ENCODE measurements at regions not wholly inside any gene's neighbourhood (a gene's known extent, or its start where the extent isn't known, plus 50 kb on each side); places are given as distances from the start of the nearest gene placed in this dataset.

- intact Hi-C loops (cut with micrococcal nuclease) = no loop called here
- no peaks in the 10 kb centered on the region for H3K9me3 ChIP-seq (ENCODE audit: control insufficient read depth in 2 of 3, low read length in 3 of 3)
- H3K4me1 Mint-ChIP-seq = no peaks in the 10 kb centered on the region
- H3K27me3 ChIP-seq (ENCODE audit: control insufficient read depth in 2 of 2, insufficient read depth in 2 of 2, low read length in 2 of 2) = no peaks in the 10 kb centered on the region
- H3K4me1 ChIP-seq (ENCODE audit: control insufficient read depth in 2 of 2, insufficient read depth in 2 of 2, low read length in 2 of 2) = no peaks in the 10 kb centered on the region
- H3K4me3 Mint-ChIP-seq = no peak overlapping the region
- CTCF ChIA-PET = no interaction called here
- H3K9me3 Mint-ChIP-seq = peaks cover 0 to 8% (median 3%) of the 10 kb centered on the region in 11 donors
- no peak overlapping the region for H3K4me3 ChIP-seq (ENCODE audit: low read length)
- H3K27ac Mint-ChIP-seq = no peak overlapping the region
- ATAC-seq (no peak), DNase-seq (no peak)
- no peak overlapping the region for H3K27ac ChIP-seq (ENCODE audit: low read depth, low read length)
- no peaks in the 10 kb centered on the region for H3K27me3 Mint-ChIP-seq
- no peaks in the 10 kb centered on the region for H3K36me3 Mint-ChIP-seq
- POLR2A ChIA-PET = no interaction called here
- H3K36me3 ChIP-seq (ENCODE audit: control insufficient read depth in 2 of 3, insufficient read depth in 3 of 3, low read length in 3 of 3) = no peaks in the 10 kb centered on the region
Observed at GRCh38 chr5:3801967-3802366, 206.3 kb downstream of the IRX1 start.

- no peak overlapping the region for H3K27ac Mint-ChIP-seq
- Histone ChIP-seq H3K4me3 (ENCODE audit: low read length) (no peak overlapping the region), H3K4me1 (ENCODE audit: control insufficient read depth in 2 of 2, insufficient read depth in 2 of 2, low read length in 2 of 2) (no peaks in the 10 kb centered on the region), H3K9me3 (ENCODE audit: control insufficient read depth in 2 of 3, low read length in 3 of 3) (peaks cover 0 to 7% (median 0%) of the 10 kb centered on the region in 3 experiments), H3K27ac (ENCODE audit: low read depth, low read length) (no peak overlapping the region), H3K27me3 (ENCODE audit: control insufficient read depth in 2 of 2, insufficient read depth in 2 of 2, low read length in 2 of 2) (no peaks in the 10 kb centered on the region), H3K36me3 (ENCODE audit: control insufficient read depth in 2 of 3, insufficient read depth in 3 of 3, low read length in 3 of 3) (no peaks in the 10 kb centered on the region)
- POLR2A ChIA-PET = no interaction called here
- no peaks in the 10 kb centered on the region for H3K4me1 Mint-ChIP-seq
- ATAC-seq (no peak), DNase-seq (no peak)
- intact Hi-C loops (cut with micrococcal nuclease) = no loop called here
- peaks cover 0 to 15% (median 8%) of the 10 kb centered on the region in 11 donors for H3K9me3 Mint-ChIP-seq
- H3K27me3 Mint-ChIP-seq = peaks cover 0 to 9% (median 0%) of the 10 kb centered on the region in 5 donors
- CTCF ChIA-PET = no interaction called here
- H3K36me3 Mint-ChIP-seq = peaks cover 0 to 4% (median 0%) of the 10 kb centered on the region in 5 donors
- no peak overlapping the region for H3K4me3 Mint-ChIP-seq
Observed at GRCh38 chr5:3809455-3809854, 213.8 kb downstream of the IRX1 start.

GRCh38 chr5:3811116-3811515 is 215.5 kb downstream of the IRX1 start:
- intact Hi-C loops (cut with micrococcal nuclease) = no loop called here
- POLR2A ChIA-PET = no interaction called here
- no peak for ATAC-seq
- Mint-ChIP-seq H3K27ac (peak overlapping the region in 1 of 9 donors; percentile 8), H3K36me3 (peaks cover 0 to 4% (median 0%) of the 10 kb centered on the region in 5 donors), H3K4me1 (no peaks in the 10 kb centered on the region), H3K27me3 (peaks cover 0 to 9% (median 0%) of the 10 kb centered on the region in 5 donors), H3K4me3 (no peak overlapping the region), H3K9me3 (peaks cover 0 to 15% (median 8%) of the 10 kb centered on the region in 11 donors)
- Histone ChIP-seq H3K4me3 (ENCODE audit: low read length) (no peak overlapping the region), H3K9me3 (ENCODE audit: control insufficient read depth in 2 of 3, low read length in 3 of 3) (peaks cover 0 to 7% (median 0%) of the 10 kb centered on the region in 3 experiments), H3K27ac (ENCODE audit: low read depth, low read length) (no peak overlapping the region), H3K36me3 (ENCODE audit: control insufficient read depth in 2 of 3, insufficient read depth in 3 of 3, low read length in 3 of 3) (no peaks in the 10 kb centered on the region), H3K27me3 (ENCODE audit: control insufficient read depth in 2 of 2, insufficient read depth in 2 of 2, low read length in 2 of 2) (no peaks in the 10 kb centered on the region), H3K4me1 (ENCODE audit: control insufficient read depth in 2 of 2, insufficient read depth in 2 of 2, low read length in 2 of 2) (no peaks in the 10 kb centered on the region)
- DNase-seq = no peak
- CTCF ChIA-PET = no interaction called here

- Mint-ChIP-seq H3K9me3 (peaks cover 0 to 3% (median 0%) of the 10 kb centered on the region in 11 donors), H3K27me3 (no peaks in the 10 kb centered on the region), H3K4me3 (no peak overlapping the region), H3K4me1 (no peaks in the 10 kb centered on the region), H3K36me3 (no peaks in the 10 kb centered on the region), H3K27ac (no peak overlapping the region)
- DNase-seq (no peak), ATAC-seq (peak; percentile 58)
- H3K4me3 ChIP-seq (ENCODE audit: low read length) = no peak overlapping the region
- H3K27ac ChIP-seq (ENCODE audit: low read depth, low read length) = no peak overlapping the region
- H3K9me3 ChIP-seq (ENCODE audit: control insufficient read depth in 2 of 3, low read length in 3 of 3) = no peaks in the 10 kb centered on the region
- no peaks in the 10 kb centered on the region for H3K4me1 ChIP-seq (ENCODE audit: control insufficient read depth in 2 of 2, insufficient read depth in 2 of 2, low read length in 2 of 2)
- no peaks in the 10 kb centered on the region for H3K27me3 ChIP-seq (ENCODE audit: control insufficient read depth in 2 of 2, insufficient read depth in 2 of 2, low read length in 2 of 2)
- intact Hi-C loops (cut with micrococcal nuclease) = no loop called here
- CTCF ChIA-PET = no interaction called here
- POLR2A ChIA-PET = no interaction called here
- H3K36me3 ChIP-seq (ENCODE audit: control insufficient read depth in 2 of 3, insufficient read depth in 3 of 3, low read length in 3 of 3) = no peaks in the 10 kb centered on the region
Observed at GRCh38 chr5:3818624-3819023, 223.0 kb downstream of the IRX1 start.

GRCh38 chr5:3825531-3826451 is 230.2 kb downstream of the IRX1 start:
- peaks cover 0 to 4% (median 0%) of the 10 kb centered on the region in 11 donors for H3K9me3 Mint-ChIP-seq
- no peak for ATAC-seq

GRCh38 chr5:3827624-3828023 is 232.0 kb downstream of the IRX1 start:
- DNase-seq (no peak), ATAC-seq (no peak)
- POLR2A ChIA-PET = no interaction called here

More at GRCh38 chr5:3825531-3826451, 230.2 kb downstream of the IRX1 start:
- no peaks in the 10 kb centered on the region for H3K36me3 ChIP-seq (ENCODE audit: control insufficient read depth in 2 of 3, insufficient read depth in 3 of 3, low read length in 3 of 3)
- H3K27me3 Mint-ChIP-seq = peaks cover 0 to 4% (median 0%) of the 10 kb centered on the region in 5 donors
- no peaks in the 10 kb centered on the region for H3K9me3 ChIP-seq (ENCODE audit: control insufficient read depth in 2 of 3, low read length in 3 of 3)
- DNase-seq = no peak
- H3K27ac ChIP-seq (ENCODE audit: low read depth, low read length) = no peak overlapping the region
- ChIA-PET POLR2A (no interaction called here), CTCF (no interaction called here)
- no peaks in the 10 kb centered on the region for H3K36me3 Mint-ChIP-seq
- intact Hi-C loops (cut with micrococcal nuclease) = no loop called here
- H3K27me3 ChIP-seq (ENCODE audit: control insufficient read depth in 2 of 2, insufficient read depth in 2 of 2, low read length in 2 of 2) = no peaks in the 10 kb centered on the region
- no peaks in the 10 kb centered on the region for H3K4me1 Mint-ChIP-seq
- no peak overlapping the region for H3K4me3 Mint-ChIP-seq
- no peak overlapping the region for H3K4me3 ChIP-seq (ENCODE audit: low read length)
- no peak overlapping the region for H3K27ac Mint-ChIP-seq
- no peaks in the 10 kb centered on the region for H3K4me1 ChIP-seq (ENCODE audit: control insufficient read depth in 2 of 2, insufficient read depth in 2 of 2, low read length in 2 of 2)

GRCh38 chr5:3828761-3829160 is 233.1 kb downstream of the IRX1 start:
- ChIA-PET CTCF (no interaction called here), POLR2A (no interaction called here)
- Mint-ChIP-seq H3K4me1 (no peaks in the 10 kb centered on the region), H3K27ac (no peak overlapping the region), H3K27me3 (peaks cover 0 to 4% (median 0%) of the 10 kb centered on the region in 5 donors), H3K4me3 (no peak overlapping the region), H3K36me3 (no peaks in the 10 kb centered on the region), H3K9me3 (peaks cover 0 to 8% (median 0%) of the 10 kb centered on the region in 11 donors)
- no peak overlapping the region for H3K27ac ChIP-seq (ENCODE audit: low read depth, low read length)
- no peaks in the 10 kb centered on the region for H3K27me3 ChIP-seq (ENCODE audit: control insufficient read depth in 2 of 2, insufficient read depth in 2 of 2, low read length in 2 of 2)
- no peak for ATAC-seq
- no peaks in the 10 kb centered on the region for H3K9me3 ChIP-seq (ENCODE audit: control insufficient read depth in 2 of 3, low read length in 3 of 3)
- intact Hi-C loops (cut with micrococcal nuclease) = no loop called here
- DNase-seq = no peak
- H3K4me3 ChIP-seq (ENCODE audit: low read length) = no peak overlapping the region
- no peaks in the 10 kb centered on the region for H3K36me3 ChIP-seq (ENCODE audit: control insufficient read depth in 2 of 3, insufficient read depth in 3 of 3, low read length in 3 of 3)
- no peaks in the 10 kb centered on the region for H3K4me1 ChIP-seq (ENCODE audit: control insufficient read depth in 2 of 2, insufficient read depth in 2 of 2, low read length in 2 of 2)

More at GRCh38 chr5:3827624-3828023, 232.0 kb downstream of the IRX1 start:
- no peaks in the 10 kb centered on the region for H3K4me1 ChIP-seq (ENCODE audit: control insufficient read depth in 2 of 2, insufficient read depth in 2 of 2, low read length in 2 of 2)
- intact Hi-C loops (cut with micrococcal nuclease) = no loop called here
- Mint-ChIP-seq H3K9me3 (peaks cover 0 to 8% (median 0%) of the 10 kb centered on the region in 11 donors), H3K4me3 (no peak overlapping the region), H3K27ac (no peak overlapping the region), H3K4me1 (no peaks in the 10 kb centered on the region), H3K36me3 (no peaks in the 10 kb centered on the region), H3K27me3 (peaks cover 0 to 4% (median 0%) of the 10 kb centered on the region in 5 donors)
- CTCF ChIA-PET = no interaction called here
- no peaks in the 10 kb centered on the region for H3K9me3 ChIP-seq (ENCODE audit: control insufficient read depth in 2 of 3, low read length in 3 of 3)
- H3K36me3 ChIP-seq (ENCODE audit: control insufficient read depth in 2 of 3, insufficient read depth in 3 of 3, low read length in 3 of 3) = no peaks in the 10 kb centered on the region
- H3K27ac ChIP-seq (ENCODE audit: low read depth, low read length) = no peak overlapping the region
- no peak overlapping the region for H3K4me3 ChIP-seq (ENCODE audit: low read length)
- H3K27me3 ChIP-seq (ENCODE audit: control insufficient read depth in 2 of 2, insufficient read depth in 2 of 2, low read length in 2 of 2) = no peaks in the 10 kb centered on the region
